NCI-H446 (cell line): ENCODE measurements at regions not wholly inside any gene's neighbourhood (a gene's known extent, or its start where the extent isn't known, plus 50 kb on each side); places are given as distances from the start of the nearest gene placed in this dataset.

Experiments used
- DNase-seq, 2 experiments: peaks; one replicate each; lab custom pipeline; 2025; lab: John Stamatoyannopoulos, UW

GRCh38 chr4:128527946-128528576, 240.4 kb upstream of the PGRMC2 start:
- no peak for DNase-seq

DNA sequence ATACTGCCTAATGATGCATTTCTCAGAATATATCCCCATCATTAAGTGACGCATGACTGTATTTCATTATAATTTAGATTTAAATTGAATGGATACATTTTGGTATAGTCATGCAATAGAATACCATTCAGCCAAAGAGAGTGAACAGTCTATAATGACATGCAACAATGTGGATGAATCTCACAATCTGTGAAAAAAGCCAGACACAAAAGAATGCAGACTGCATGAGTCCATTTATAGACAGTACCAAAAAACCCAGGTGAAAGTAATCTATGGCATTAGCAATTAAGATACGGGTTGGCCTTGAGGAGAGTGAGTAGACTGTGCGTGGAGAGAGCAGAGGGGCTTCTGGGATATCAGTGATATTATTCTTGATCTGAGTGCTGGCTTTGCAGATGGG, 239.7 kb upstream of the PGRMC2 start:
- DNase-seq: no peak

GRCh38 chr4:128525992-128526630, 238.5 kb upstream of the PGRMC2 start:
- DNase-seq: no peak

GRCh38 chr4:128525387-128525786, 237.8 kb upstream of the PGRMC2 start:
- no peak for DNase-seq

DNA sequence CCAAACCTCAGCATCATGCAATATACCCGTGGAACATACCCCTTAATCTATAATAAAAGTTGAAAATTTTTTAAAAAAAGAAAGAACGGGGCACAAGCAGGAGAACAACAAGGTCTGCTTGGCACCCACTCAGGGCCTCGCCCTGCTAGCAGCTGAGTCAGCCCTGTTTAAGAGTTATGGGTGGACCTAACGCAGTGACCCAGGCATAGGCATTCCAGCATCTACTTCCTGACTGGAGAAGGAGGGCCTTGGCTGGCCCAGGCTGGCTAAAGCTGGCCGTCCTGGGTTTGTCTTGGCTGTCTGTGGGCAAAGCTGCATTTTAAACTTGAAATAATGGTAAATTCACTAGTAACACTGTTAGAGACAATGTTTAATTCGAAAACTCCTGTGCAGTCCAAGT, 236.7 kb upstream of the PGRMC2 start:
- no peak for DNase-seq

GRCh38 chr4:128521648-128522111, 234.1 kb upstream of the PGRMC2 start:
- no peak for DNase-seq

DNA sequence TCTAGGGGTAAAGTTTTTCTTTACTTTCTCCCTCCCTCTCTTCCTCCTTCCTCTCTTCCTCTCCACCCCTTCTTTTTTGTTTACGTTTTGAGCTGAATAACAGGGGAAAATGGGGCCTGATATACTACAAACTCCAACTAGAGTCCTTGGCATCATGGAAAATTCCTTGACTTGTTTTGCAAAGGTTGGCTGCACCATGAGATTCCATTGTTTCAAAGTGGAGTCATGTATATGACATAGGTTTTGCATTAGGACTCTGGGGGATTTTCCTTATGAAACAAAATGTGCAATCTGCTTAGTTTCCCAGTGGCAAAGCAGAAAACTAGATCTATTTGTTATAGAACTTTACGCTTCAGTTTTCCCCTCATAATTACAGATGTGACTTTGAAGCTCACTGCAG, 233.5 kb upstream of the PGRMC2 start:
- no peak for DNase-seq

GRCh38 chr4:128519163-128519830, 231.7 kb upstream of the PGRMC2 start:
- peak; percentile 65 to 91 for DNase-seq

GRCh38 chr4:128517739-128518510, 230.3 kb upstream of the PGRMC2 start:
- peak in 1 of 2 experiments; percentile 32 for DNase-seq

DNA sequence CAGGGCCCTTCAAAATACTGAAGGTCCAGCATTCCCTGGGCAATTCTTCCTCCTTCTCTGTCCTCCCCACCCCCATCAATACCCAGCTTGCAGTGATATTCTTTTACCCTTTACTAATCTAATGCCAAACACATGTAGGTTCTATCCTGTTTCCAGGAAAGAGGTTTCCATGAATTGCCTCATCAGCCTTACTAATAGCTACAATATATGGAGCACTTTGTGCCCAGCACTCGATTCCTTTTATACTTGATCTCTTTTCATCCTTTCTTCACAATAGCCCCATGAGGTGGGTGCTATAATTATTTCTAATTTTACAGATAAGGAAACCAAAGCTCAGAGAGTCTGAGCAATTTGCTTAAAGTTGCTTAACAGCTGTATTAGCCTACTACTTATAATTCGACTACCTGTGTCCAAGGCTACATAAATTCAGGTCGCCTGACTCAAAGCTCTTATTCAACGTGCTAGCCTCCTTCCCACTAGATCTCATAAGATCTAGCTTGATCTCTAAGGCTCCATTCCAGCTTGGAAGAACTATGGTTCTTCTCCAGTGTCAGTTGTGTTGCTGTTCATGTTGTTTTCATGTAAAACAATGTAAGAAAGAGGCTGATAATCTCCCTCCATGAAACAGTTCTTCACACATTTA, 229.6 kb upstream of the PGRMC2 start:
- no peak for DNase-seq

DNA sequence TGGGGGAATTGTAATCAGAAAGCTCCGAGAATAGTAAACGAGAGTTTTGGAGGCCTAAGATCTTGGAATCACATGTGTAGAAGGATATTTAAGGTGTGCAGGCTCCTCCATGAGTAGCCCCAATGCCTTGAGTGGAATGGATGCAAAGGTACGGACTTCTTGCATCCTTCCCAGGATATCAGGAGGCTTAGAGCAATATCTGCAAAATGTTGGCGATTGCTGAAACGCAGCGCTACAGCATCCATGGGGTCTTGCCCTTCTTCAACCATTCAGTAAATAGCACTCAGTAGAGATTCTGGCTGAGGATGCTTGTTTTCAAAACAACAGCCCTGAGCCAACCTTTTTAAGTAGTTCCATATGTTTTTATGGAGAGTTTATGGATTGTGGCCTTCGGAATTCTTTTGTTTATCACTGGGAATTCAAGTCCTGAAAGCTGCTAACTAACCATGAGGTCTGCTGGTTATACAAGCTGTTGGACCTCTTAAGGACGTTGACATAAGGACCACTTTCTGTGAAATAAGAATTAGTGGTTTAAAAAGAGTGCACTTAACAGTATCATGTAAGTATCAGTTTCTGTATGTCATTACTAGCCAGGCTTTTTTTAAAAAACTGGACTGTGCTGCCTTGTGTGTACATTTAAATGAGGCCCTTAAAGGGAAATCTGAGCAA, 228.8 kb upstream of the PGRMC2 start:
- DNase-seq: peak in 1 of 2 experiments; percentile 5

DNA sequence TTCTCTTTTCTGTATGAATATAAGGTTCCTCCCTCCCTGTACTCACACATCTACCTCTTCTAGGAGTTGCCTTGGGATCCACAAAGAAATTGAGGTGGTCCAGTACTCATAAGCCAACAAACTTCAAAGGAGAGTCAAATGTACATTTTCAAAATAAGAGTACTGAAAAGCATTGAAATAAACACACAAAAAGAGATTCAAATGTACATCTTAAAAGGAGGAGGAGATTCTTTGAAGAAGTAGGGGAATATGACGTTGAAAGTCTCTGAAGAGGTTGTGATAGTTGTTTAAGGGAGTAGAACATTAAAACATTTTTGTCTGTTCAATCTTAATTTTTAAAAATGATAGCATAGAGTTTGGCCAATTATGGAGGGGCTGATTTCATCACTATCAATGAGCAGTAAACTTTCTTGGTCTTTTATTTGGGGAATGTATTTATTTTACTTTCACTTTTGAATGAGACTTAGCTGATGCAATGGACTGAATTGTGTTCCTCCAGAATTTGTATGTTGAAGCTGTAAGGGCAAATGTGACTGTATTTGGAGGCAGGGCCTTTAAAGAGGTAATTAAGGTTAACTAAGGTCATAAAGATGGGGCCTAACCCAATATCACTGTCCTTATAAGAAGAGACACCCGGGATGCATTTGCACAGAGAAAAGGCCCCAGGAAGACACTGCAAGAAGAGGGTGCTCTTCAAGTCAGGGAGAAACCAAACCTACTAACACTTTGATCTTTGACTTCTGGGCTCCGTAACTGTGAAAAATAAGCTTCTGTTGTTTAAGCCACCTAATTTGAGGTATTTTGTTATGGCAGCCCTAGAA, 226.3 kb upstream of the PGRMC2 start:
- no peak for DNase-seq

DNA sequence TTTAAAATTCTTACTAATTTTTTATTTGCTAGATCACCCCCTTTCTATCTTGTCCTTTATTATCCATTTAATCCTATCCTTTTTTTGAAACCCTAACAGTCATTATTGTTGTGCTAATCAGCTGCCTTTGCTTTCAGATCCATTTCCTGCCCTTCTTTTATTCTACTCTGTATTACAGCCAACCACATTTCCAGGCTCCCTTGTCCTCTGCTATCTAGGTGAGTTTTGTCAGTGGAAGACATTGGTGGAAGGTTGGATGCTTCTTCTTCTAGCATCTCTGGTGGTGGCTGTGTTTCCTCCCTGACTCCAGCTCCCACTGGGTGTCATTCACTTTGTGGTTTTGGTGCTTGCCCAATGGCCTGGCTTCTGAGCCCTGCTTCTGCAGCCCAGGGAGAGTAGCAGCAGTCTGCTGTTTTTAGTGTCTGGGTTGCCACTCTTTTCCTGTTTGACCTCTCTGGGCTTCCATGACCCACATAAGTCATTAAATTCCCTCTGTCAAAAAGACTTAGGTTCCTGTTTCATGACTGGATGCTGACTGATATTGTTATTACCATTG, 225.2 kb upstream of the PGRMC2 start:
- DNase-seq: no peak

- DNase-seq: no peak
Measured at GRCh38 chr4:128512161-128512560, 224.5 kb upstream of the PGRMC2 start.

DNA sequence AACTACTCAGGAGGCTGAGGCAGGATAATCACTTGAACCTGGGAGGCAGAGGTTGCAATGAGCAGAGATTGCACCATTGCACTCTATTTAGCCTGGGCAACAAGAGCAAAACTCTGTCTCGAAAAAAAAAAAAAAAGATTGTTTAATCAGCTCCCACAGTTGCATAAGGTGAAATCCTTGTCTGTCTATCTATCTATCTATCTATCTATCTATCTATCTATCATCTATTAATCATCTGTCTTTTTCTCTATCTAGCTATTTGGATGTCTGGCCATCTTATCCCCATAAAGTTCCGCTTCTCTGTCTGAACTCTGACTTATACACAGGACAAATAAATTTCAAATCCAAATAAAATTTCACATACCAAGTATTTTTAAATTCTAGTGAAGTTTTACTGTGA, 223.2 kb upstream of the PGRMC2 start:
- no peak for DNase-seq

DNA sequence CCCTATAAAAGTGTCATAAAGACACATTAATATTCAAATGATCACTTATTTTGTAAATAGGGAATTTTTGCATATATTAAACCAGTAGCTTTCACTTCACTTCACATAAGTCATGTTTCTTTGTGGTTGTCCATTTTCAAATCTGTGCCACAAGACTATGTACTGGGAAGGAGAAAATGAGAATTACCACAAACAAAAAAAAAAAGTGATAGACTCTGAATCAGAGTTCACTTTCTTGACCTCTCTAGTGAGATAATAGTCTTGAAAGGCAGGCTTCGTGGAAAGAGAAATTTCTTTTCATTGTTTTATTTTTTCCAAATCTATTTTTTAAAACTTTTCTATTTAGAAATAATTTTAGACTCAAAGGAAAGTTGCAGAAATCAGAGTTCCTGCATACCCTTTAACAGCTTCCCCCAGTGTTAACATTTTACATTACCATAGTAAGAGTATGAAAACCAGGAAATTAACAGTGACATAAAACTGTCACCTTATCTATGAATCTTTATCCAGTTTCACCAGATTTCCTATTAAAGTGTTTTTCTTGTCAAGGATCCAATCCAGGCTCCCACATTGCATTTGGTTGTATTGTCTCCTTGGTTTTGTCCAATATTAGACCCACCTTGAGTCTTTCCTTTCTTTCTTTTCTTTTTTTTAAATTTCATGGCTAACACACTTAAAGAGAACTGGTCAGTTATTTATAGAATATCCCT, 215.4 kb upstream of the PGRMC2 start:
- DNase-seq: no peak

- DNase-seq: no peak
Measured at GRCh38 chr4:128501239-128501638, 213.6 kb upstream of the PGRMC2 start.

- DNase-seq: no peak
Measured at GRCh38 chr4:128488055-128488705, 200.6 kb upstream of the PGRMC2 start.

DNA sequence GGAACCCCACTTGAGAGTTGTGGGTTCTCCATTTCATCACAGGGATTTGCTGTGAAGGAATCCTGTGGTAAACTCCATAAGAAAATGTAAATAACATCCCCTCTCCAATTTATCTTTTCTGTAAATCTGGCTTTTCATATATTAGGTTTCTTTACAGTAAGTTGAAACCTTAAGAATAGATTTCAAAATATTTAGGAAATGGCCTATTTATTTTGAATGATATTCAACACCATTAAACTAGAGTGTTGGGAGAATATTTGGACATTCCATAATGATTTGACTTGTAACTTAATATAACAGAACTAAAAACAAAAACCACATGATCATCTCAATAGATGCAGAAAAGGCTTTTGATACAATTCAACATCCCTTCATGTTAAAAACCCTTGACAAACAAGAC, 197.3 kb upstream of the PGRMC2 start:
- DNase-seq: no peak
